DMS53 (cell line): ENCODE measurements at regions not wholly inside any gene's neighbourhood (a gene's known extent, or its start where the extent isn't known, plus 50 kb on each side); places are given as distances from the start of the nearest gene placed in this dataset.

Source experiments
- DNase-seq: peaks from one replicate; lab custom pipeline; 2025; lab: John Stamatoyannopoulos, UW

DNA sequence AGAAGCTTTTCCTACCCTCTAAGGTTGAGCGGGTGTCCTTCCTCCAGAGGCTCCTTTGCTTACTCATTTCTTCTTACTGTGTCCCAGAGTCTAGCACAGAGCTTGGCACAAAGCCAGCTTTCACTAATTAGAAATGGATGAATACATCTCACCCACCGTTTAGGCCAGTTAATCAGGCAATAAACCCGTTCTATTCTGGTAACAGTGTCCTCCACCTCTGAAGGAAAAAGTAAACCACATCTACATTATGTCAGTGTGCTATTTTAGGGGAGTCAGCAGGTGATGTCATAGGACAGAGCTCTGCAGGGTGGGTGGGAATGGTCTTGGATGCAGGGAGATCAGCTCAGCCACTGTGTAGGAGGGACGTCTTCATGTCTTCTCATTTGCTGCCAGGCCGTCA lies 109.2 kb downstream of the OSTF1 start:
- no peak for DNase-seq

DNA sequence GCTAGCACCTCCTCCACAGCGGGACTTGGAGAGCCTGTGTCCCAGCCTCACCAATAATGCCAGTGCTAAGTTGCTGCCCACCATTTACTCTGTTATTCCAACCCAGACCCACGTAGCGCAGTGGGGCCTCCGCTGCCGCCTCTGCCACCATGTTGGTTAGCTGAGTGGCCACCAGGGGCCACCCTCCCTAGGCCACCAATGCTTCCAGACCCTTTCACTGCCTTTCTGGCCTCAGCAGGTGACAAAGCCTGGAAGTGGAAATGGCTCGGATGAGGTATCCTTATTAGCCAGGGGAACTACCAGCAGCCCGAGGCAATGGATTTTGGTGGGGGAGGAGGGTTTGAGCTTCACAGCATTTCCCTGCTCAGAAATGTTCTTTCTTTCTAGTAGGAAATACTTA lies 110.1 kb downstream of the OSTF1 start:
- peak; percentile 0 for DNase-seq

- DNase-seq, result peak; percentile 70
These were observed 112.7 kb downstream of the OSTF1 start for GRCh38 chr9:75200892-75201470.

DNA sequence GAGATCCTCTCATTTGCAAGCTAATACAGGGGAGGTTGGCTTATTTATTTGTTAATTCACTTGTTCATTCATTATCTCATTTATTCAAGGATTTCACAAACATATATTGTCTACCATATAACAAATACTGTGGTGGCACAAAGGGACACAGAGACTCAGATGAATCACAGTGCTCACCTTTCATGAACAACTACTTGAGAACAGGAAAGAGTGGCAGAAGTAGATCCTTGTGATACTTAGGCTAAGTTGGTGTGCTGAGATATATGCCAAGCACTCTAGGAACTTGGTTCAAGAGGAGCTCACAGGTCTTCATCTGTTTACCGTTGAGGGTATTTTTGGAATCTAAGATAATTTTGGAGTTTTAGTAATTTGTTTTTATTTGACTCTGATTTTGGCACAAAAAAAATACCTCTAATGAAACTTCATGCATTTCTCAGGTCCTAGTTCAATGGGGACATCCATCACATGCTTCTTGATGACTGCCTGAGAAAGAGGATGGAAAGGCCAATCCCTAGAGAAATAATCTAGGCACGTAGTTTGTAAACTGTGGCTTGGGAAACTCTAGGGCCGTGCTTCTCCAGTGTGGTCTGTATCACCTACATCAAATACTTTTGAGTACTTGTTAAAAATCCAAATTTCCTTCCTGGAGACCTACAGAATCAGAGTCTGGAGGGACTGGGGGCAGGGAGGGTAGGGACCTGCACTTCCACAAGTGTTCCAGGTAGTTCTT lies 113.3 kb downstream of the OSTF1 start:
- no peak for DNase-seq

- peak; percentile 6 for DNase-seq
These were observed 119.7 kb downstream of the OSTF1 start for GRCh38 chr9:75207997-75208396.

- DNase-seq, result no peak
These were observed 121.9 kb downstream of the OSTF1 start for GRCh38 chr9:75210215-75210614.

GRCh38 chr9:75213765-75214164 lies 125.5 kb downstream of the OSTF1 start:
- no peak for DNase-seq

DNA sequence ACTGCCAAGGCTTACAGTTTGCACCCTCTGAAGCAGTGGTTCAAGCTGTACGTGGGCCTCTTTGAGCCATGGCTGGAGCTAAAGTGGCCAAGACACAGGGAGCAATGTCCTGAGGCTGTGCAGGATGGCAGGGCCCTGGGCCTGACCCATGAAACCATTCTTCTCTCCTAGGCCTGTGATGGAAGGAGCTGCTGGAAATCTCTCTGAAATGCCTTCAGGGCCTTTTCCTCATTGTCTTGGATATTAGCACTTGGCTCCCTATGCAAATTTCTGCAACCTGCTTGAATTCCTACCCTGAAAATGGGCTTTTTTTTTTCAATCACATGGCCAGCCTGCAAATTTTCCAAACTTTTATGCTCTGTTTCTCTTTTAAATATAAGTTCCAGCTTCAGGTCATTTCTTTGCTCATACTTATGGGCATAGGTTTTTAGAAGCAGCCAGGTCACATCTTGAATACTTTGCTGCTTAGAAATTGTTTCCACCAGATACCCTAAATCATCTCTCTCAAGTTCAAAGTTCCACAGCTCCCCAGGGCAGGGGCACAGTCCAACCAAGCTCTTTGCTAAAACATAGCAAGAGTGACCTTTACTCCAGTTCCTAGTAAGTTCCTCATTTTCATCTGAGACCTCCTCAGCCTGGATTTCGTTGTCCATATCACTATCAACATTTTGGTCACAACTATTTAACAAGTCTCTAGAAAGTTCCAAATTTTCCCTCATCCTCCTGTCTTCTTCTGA lies 138.3 kb downstream of the OSTF1 start:
- DNase-seq, result no peak

GRCh38 chr9:75228893-75229292 lies 140.6 kb downstream of the OSTF1 start:
- peak; percentile 9 for DNase-seq

DNA sequence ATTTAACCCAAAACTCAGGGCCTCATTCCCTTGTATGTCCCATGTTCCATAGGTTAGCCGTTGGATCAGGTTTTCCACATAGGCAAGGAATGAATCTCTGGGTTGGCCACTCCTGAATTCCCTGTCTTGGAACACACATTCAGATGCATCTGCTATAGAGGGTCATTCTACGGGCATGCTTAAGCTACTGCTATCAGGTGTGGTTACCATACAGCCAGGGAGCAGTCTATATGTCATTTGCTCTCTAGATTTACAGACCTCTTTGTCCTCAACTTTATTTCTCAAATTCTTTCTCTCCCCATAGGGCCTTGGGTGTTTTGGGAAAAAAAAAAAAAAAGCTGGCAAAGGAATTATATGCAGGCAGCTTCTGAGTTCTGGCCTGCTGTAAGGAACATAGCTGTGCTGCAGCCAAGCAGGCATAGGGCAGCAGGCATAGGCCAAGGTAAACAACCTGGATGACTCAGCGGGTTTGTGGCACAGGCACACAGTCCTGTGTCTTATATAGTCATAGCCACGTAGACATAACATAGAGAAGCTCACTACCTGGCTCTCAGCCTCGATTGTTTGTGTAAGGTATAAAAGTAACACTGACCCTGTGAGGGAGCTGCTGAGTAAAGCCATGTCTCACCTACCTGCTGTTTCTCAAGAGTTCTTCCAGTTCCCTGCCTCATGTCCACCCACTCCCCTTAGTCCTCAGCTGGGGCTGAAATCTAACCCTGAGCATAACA lies 141.5 kb downstream of the OSTF1 start:
- peak; percentile 92 for DNase-seq

DNA sequence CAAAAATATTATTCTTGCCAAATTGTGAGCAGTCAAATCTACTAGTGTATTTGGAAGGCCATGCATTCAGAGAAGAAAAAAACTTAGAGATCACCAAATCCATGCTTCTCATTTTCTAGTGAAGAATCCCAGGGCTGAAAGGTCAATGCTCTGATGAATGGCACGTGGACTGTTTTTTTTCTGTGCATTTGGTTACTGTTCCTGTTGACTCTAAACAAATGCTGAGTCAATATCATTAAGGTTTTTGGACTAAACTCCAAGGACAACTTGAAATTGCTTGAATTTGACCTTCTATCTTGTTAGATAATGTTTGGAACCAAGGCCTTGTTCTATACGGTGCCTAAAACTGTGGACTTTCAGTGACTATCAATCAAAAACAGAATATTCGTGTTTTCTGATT lies 142.2 kb downstream of the OSTF1 start:
- peak; percentile 57 for DNase-seq

DNA sequence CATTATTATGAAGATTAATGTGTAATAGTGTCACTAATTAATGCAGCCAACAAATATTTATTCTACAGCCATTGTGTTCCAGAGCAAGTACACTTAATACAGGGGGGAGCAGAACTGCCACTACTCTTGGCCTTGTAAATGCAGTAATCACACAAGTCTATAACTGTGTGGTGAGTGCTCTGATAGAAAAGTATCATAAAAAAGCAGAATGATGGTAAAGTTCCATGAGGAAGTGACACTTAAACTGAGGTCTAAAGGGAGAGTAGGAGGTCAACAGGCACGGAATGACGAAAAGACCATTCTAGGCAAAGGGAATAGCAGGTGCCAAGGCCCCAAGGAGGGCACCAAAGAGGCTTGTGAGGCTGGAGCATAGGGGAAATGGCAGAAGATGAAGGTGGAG lies 142.9 kb downstream of the OSTF1 start:
- no peak for DNase-seq

GRCh38 chr9:75233011-75233410 lies 144.7 kb downstream of the OSTF1 start:
- no peak for DNase-seq

DNA sequence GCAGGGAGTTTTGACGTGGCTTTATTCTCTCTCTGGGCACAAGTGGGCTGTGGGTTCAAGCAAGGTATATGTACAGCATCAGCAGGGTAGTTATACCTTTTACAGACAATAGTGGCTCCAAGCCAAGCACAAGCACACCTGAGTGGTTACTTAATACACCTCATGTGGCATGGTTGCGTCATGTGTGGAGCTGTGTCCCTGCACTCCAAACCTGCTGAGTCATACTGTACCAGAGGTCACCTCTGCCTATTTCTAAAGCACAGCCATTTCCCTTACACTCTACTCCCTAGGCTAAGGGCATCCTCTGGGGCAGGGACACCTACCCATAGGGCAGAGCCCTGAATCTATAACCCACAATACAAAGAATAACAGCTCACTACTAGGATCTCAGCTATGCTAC lies 147.3 kb downstream of the OSTF1 start:
- peak; percentile 65 for DNase-seq

- DNase-seq, result peak; percentile 83
These were observed 150.1 kb downstream of the OSTF1 start for GRCh38 chr9:75238311-75238976.

GRCh38 chr9:75239176-75239575 lies 150.9 kb downstream of the OSTF1 start:
- peak; percentile 71 for DNase-seq

DNA sequence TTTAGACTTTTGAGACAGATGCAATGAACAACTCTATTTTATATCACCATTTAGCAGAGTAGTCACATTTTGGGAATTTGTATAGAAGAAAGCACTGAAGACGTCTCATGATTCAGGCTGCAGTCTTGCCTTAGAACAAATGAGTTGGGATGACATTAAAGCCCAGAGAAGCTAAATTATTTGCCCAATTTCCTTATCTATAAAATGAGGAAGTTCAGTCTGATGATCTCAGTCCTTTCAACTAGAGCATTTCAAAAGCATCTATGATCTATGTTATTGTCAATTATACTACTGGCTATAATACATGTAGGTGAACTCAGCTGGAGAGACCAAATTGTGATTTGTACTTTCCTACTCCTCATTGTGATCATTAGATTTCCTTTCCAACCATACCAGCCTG lies 154.1 kb downstream of the OSTF1 start:
- DNase-seq, result no peak

DNA sequence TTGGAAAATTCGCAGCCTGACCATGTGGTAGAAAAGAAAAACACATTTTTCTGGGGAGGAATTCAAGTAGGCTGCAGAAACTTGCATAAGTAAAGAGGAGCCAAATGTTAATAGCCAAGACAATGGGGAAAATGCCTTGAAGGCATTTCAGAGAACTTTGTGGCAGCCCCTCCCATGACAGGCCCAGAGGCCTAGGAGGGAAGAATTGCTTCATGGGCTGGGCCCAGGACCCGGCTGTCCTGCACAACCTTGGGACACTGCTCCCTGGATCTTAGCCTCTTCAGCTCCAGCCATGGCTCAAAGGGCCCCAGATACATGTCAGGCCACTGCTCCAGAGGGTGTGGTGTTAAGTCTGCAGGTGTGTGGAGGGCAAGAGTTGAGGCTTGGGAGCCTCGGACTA lies 158.6 kb downstream of the OSTF1 start:
- DNase-seq, result no peak

- peak; percentile 62 for DNase-seq
These were observed 177.2 kb downstream of the OSTF1 start for GRCh38 chr9:75265525-75265972.

- DNase-seq, result no peak
These were observed 180.9 kb downstream of the OSTF1 start for GRCh38 chr9:75269197-75269596.

GRCh38 chr9:75273055-75273454 lies 184.7 kb downstream of the OSTF1 start:
- peak; percentile 1 for DNase-seq

- DNase-seq, result no peak
These were observed 186.5 kb downstream of the OSTF1 start for GRCh38 chr9:75274781-75275180.
